HCT116 (cell line): ENCODE measurements at regions not wholly inside any gene's neighbourhood (a gene's known extent, or its start where the extent isn't known, plus 50 kb on each side); places are given as distances from the start of the nearest gene placed in this dataset.

ENCODE experiments used
- ATAC-seq: fragments of 200-7000 bp; cut with Tn5 transposase; 2 replicates; pipeline ENCODE4 v1.9.1; 2020; ENCODE audit warnings: mild to moderate bottlenecking, moderate library complexity
- BruUV-seq: library from RNA; stranded (reverse); fragments of 400-500 nt; replicated peaks from 2 replicates; lab custom pipeline; 2021; lab: Mats Ljungman, UMichigan
- CTCF ChIA-PET: fragments of 300-600 bp; sonication (Branson Sonifier 250); formaldehyde crosslinking; loops from one replicate; lab custom pipeline; 2021; ENCODE audit warnings: antibody characterized with exemption; lab: Charles Lee
- POLR2A ChIA-PET: fragments of 300-600, 350-600 bp; sonication (Branson Sonifier 250); formaldehyde crosslinking; loops from one replicate; lab custom pipeline; 2021; ENCODE audit warnings: antibody characterized with exemption; lab: Charles Lee
- RAD21 ChIA-PET, 2 experiments: fragments of 300-600 bp; sonication (Branson Sonifier 250); formaldehyde crosslinking; loops; one replicate each; lab custom pipeline; 2023; ENCODE audit warnings: low total read pairs in 2 of 2; ENCODE audit not compliant: uncharacterized antibody in 2 of 2, unreplicated experiment in 2 of 2, low non-redundant PET in 1 of 2; lab: Charles Lee
- DNase-seq: peaks from one replicate; pipeline ENCODE4 v3.0.0-alpha.2; 2010; ENCODE audit warnings: low read depth, low spot score
- H2AFZ ChIP-seq: fragments of 200-600 bp; shearing (Covaris generic), sonication (generic); 2 replicates; pipeline ENCODE4 v1.6.1; 2017; ENCODE audit warnings: low read depth, mixed run types, mixed read lengths, antibody characterized with exemption, low read length; ENCODE audit not compliant: poor library complexity, severe bottlenecking
- H3K27ac ChIP-seq: 2 replicates; pipeline ENCODE4 v1.5.1; 2012; ENCODE audit warnings: low read depth, low read length
- H3K27me3 ChIP-seq: fragments of 200-600 bp; sonication (generic); 2 replicates; pipeline ENCODE4 v1.6.1; 2016; ENCODE audit warnings: mixed run types, low read length, mixed read lengths; ENCODE audit not compliant: insufficient read depth
- H3K36me3 ChIP-seq, 2 experiments: fragments of 200-500 bp in 1 of 2; fragments of 200-600 bp in 1 of 2; sonication (Bioruptor generic) in 1 of 2; sonication (generic) in 1 of 2; 2 replicates each; pipeline versions ENCODE4 v1.5.1 to v1.6.1; 2014 to 2016; ENCODE audit warnings: low read length in 2 of 2, inconsistent platforms in 1 of 2, mixed read lengths in 1 of 2, mixed run types in 1 of 2; ENCODE audit not compliant: insufficient read depth in 2 of 2, control insufficient read depth in 1 of 2
- H3K4me1 ChIP-seq, 2 experiments: fragments of 200-600 bp in 1 of 2; sonication (generic) in 1 of 2; 2 replicates each; pipeline versions ENCODE4 v1.5.1 to v1.6.1; 2012 to 2017; ENCODE audit warnings: low read length in 2 of 2, inconsistent platforms in 1 of 2, mild to moderate bottlenecking in 1 of 2, mixed read lengths in 1 of 2, mixed run types in 1 of 2, moderate library complexity in 1 of 2; ENCODE audit not compliant: insufficient read depth in 2 of 2, control insufficient read depth in 1 of 2
- H3K4me2 ChIP-seq: fragments of 200-600 bp; sonication (generic); 2 replicates; pipeline ENCODE4 v1.6.1; 2017; ENCODE audit warnings: mixed run types, low read length, mixed read lengths
- H3K4me3 ChIP-seq, 2 experiments: fragments of 200-600 bp in 1 of 2; sonication (generic) in 1 of 2; replicated peaks in 1 of 2; 2 replicates each; pipeline ENCODE4 v1.5.1; 2011 to 2016; ENCODE audit warnings: low read length in 2 of 2, control low read depth in 1 of 2, low read depth in 1 of 2, mild to moderate bottlenecking in 1 of 2, mixed read lengths in 1 of 2, mixed run types in 1 of 2
- H3K79me2 ChIP-seq: fragments of 200-600 bp; sonication (generic); 2 replicates; pipeline ENCODE4 v1.6.1; 2017; ENCODE audit warnings: mild to moderate bottlenecking, mixed run types, low read length, moderate library complexity, mixed read lengths; ENCODE audit not compliant: insufficient read depth
- H3K9ac ChIP-seq: fragments of 200-600 bp; sonication (generic); 2 replicates; pipeline ENCODE4 v1.6.1; 2016; ENCODE audit warnings: low read length, mixed read lengths
- H3K9me2 ChIP-seq: fragments of 200-600 bp; sonication (generic), shearing (Covaris generic); 2 replicates; pipeline ENCODE4 v1.6.1; 2017; ENCODE audit warnings: mixed run types, mild to moderate bottlenecking, moderate library complexity; ENCODE audit not compliant: insufficient read depth
- H3K9me3 ChIP-seq, 2 experiments: fragments of 200-500 bp in 1 of 2; fragments of 200-600 bp in 1 of 2; sonication (Bioruptor generic) in 1 of 2; sonication (generic) in 1 of 2; 2 replicates each; pipeline ENCODE4 v1.6.1; 2014 to 2017; ENCODE audit warnings: low read length in 2 of 2, mixed read lengths in 2 of 2, inconsistent platforms in 1 of 2, low read depth in 1 of 2, mild to moderate bottlenecking in 1 of 2, mixed run types in 1 of 2, moderate library complexity in 1 of 2; ENCODE audit not compliant: control insufficient read depth in 1 of 2, insufficient read depth in 1 of 2
- H4K20me1 ChIP-seq: fragments of 200-600 bp; sonication (generic), shearing (Covaris generic); 2 replicates; pipeline ENCODE4 v1.6.1; 2017; ENCODE audit warnings: mixed run types, mild to moderate bottlenecking, moderate library complexity; ENCODE audit not compliant: insufficient read depth
- CEBPB ChIP-seq: IDR thresholded peaks from 2 replicates; pipeline ENCODE4 v1.6.1; 2012; ENCODE audit warnings: low read depth
- EGR1 ChIP-seq: IDR thresholded peaks from 2 replicates; pipeline ENCODE4 v1.6.1; 2012; ENCODE audit warnings: low read depth
- EZH2 ChIP-seq: fragments of 200-600 bp; sonication (generic); IDR thresholded peaks from 2 replicates; pipeline ENCODE4 v1.6.1; 2017; ENCODE audit warnings: antibody characterized with exemption, mixed run types
- EZH2phosphoT487 ChIP-seq: fragments of 200-600 bp; IDR thresholded peaks from 2 replicates; pipeline ENCODE4 v1.6.1; 2018; ENCODE audit warnings: antibody characterized with exemption, borderline replicate concordance
- FOSL1 ChIP-seq: IDR thresholded peaks from 2 replicates; pipeline ENCODE4 v1.6.1; 2012; ENCODE audit warnings: low read depth
- POLR2A ChIP-seq: IDR thresholded peaks from 2 replicates; pipeline ENCODE4 v1.7.0; 2011; ENCODE audit warnings: borderline replicate concordance; ENCODE audit not compliant: insufficient read depth, insufficient read length; ENCODE audit errors: extremely low read depth
- POLR2AphosphoS5 ChIP-seq: IDR thresholded peaks from 2 replicates; pipeline ENCODE4 v1.6.1; 2011; ENCODE audit warnings: mild to moderate bottlenecking, low read depth, low read length, moderate library complexity
- SRF ChIP-seq: IDR thresholded peaks from 2 replicates; pipeline ENCODE4 v1.6.1; 2012; ENCODE audit warnings: low read depth
- YY1 ChIP-seq: IDR thresholded peaks from 2 replicates; pipeline ENCODE4 v1.6.1; 2011; ENCODE audit warnings: low read length, low read depth, moderate library complexity, mild to moderate bottlenecking; ENCODE audit not compliant: insufficient replicate concordance; ENCODE audit errors: extremely low read depth
- intact Hi-C: fragments of 100-400 bp; cut with micrococcal nuclease; formaldehyde crosslinking; loops from 2 replicates; pipeline ENCODE4 v1.10.0; 2022
- TF ChIP-seq, protein P1 (sequence below): IDR thresholded peaks from 2 replicates; pipeline ENCODE4 v1.6.1; 2012; ENCODE audit warnings: low read depth
- TF ChIP-seq, protein P2 (sequence below): IDR thresholded peaks from 2 replicates; pipeline ENCODE4 v1.6.1; 2012
- TF ChIP-seq, protein P3 (sequence below), 3 experiments: fragments of 200-600 bp in 1 of 3; sonication (generic) in 1 of 3; IDR thresholded peaks in 2 of 3; conservative IDR thresholded peaks in 1 of 3; 2 replicates each; pipeline ENCODE4 v1.5.1; 2012 to 2017; ENCODE audit warnings: low read depth in 2 of 3, low read length in 2 of 3, antibody characterized with exemption in 1 of 3, borderline replicate concordance in 1 of 3, control low read depth in 1 of 3, mild to moderate bottlenecking in 1 of 3, mixed read lengths in 1 of 3, mixed run types in 1 of 3, moderate library complexity in 1 of 3; ENCODE audit not compliant: insufficient read depth in 1 of 3

DNA sequence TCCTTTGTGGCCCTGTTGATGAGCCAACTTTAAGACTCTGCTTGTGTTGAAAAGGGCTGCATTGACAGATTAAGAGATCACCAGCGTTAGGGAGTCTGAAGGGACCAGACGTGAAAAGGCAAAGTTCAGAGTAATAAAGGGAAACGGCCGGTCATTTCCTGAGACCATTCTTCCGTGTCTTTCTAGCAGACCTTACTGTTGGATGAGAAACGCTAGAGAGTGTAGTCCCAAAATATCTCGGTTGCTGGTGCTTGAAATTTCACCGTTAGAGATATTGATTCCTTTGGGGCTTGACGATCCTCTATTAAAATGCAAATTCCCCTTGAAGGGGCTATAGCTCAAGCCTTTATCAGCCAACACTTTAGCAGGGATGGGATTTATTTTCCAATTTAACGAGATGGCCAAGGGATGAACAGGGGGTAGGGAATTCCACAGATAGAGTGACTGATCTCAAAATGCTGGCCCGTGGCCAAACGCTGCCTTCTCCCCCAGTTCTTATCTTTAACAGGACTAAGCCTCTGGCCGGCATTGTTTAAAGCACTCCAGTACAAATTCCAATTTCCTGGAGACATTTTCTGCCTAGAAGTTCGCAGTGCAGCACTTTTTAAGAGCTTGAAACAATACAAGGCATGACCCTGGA lies 250.4 kb downstream of the TJP1 start:
- H3K79me2 ChIP-seq = no peaks in the 10 kb centered on the region
- peaks cover 9% of the 10 kb centered on the region; the same call in 1 of the 2 replicates for H3K27me3 ChIP-seq
- H4K20me1 ChIP-seq = no peaks in the 10 kb centered on the region
- H3K4me2 ChIP-seq = no peak overlapping the region
- ChIA-PET CTCF (no interaction called here), RAD21 (no interaction called here), POLR2A (no interaction called here)
- no peaks in the 10 kb centered on the region for H3K9me3 ChIP-seq
- H3K36me3 ChIP-seq = no peaks in the 10 kb centered on the region
- TF ChIP-seq POLR2A (no peak), FOSL1 (no peak), CEBPB (no peak), YY1 (no peak), EGR1 (no peak), POLR2AphosphoS5 (no peak), SRF (no peak), EZH2 (no peak), EZH2phosphoT487 (no peak)
- TF ChIP-seq, protein P1, sequence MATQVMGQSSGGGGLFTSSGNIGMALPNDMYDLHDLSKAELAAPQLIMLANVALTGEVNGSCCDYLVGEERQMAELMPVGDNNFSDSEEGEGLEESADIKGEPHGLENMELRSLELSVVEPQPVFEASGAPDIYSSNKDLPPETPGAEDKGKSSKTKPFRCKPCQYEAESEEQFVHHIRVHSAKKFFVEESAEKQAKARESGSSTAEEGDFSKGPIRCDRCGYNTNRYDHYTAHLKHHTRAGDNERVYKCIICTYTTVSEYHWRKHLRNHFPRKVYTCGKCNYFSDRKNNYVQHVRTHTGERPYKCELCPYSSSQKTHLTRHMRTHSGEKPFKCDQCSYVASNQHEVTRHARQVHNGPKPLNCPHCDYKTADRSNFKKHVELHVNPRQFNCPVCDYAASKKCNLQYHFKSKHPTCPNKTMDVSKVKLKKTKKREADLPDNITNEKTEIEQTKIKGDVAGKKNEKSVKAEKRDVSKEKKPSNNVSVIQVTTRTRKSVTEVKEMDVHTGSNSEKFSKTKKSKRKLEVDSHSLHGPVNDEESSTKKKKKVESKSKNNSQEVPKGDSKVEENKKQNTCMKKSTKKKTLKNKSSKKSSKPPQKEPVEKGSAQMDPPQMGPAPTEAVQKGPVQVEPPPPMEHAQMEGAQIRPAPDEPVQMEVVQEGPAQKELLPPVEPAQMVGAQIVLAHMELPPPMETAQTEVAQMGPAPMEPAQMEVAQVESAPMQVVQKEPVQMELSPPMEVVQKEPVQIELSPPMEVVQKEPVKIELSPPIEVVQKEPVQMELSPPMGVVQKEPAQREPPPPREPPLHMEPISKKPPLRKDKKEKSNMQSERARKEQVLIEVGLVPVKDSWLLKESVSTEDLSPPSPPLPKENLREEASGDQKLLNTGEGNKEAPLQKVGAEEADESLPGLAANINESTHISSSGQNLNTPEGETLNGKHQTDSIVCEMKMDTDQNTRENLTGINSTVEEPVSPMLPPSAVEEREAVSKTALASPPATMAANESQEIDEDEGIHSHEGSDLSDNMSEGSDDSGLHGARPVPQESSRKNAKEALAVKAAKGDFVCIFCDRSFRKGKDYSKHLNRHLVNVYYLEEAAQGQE = no peak
- TF ChIP-seq, protein P2, sequence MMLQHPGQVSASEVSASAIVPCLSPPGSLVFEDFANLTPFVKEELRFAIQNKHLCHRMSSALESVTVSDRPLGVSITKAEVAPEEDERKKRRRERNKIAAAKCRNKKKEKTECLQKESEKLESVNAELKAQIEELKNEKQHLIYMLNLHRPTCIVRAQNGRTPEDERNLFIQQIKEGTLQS = no peak
- TF ChIP-seq, protein P3, sequence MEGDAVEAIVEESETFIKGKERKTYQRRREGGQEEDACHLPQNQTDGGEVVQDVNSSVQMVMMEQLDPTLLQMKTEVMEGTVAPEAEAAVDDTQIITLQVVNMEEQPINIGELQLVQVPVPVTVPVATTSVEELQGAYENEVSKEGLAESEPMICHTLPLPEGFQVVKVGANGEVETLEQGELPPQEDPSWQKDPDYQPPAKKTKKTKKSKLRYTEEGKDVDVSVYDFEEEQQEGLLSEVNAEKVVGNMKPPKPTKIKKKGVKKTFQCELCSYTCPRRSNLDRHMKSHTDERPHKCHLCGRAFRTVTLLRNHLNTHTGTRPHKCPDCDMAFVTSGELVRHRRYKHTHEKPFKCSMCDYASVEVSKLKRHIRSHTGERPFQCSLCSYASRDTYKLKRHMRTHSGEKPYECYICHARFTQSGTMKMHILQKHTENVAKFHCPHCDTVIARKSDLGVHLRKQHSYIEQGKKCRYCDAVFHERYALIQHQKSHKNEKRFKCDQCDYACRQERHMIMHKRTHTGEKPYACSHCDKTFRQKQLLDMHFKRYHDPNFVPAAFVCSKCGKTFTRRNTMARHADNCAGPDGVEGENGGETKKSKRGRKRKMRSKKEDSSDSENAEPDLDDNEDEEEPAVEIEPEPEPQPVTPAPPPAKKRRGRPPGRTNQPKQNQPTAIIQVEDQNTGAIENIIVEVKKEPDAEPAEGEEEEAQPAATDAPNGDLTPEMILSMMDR (IDR thresholded peaks at IDR 0.05 in 2 of 3, conservative IDR thresholded peaks at IDR 0.05 in 1 of 3; ENCODE audit: borderline replicate concordance in 1 of 3, insufficient read depth in 1 of 3, low read depth in 2 of 3, low read length in 2 of 3) = no peak
- H3K9ac ChIP-seq = no peak overlapping the region
- DNase-seq = no peak
- no TSS peak for BruUV-seq
- H2AFZ ChIP-seq = no peak overlapping the region
- no peak overlapping the region for H3K4me3 ChIP-seq
- H3K4me1 ChIP-seq = peaks cover 4 to 7% of the 10 kb centered on the region in 2 experiments; a peak in 3 of 4 replicates
- intact Hi-C loops = no loop called here
- no peak overlapping the region for H3K27ac ChIP-seq
- ATAC-seq = no peak
- H3K9me2 ChIP-seq = no peaks in the 10 kb centered on the region
